CD8-positive, alpha-beta memory T cell (primary cell): ENCODE measurements at regions not wholly inside any gene's neighbourhood (a gene's known extent, or its start where the extent isn't known, plus 50 kb on each side); places are given as distances from the start of the nearest gene placed in this dataset.

Source experiments
- CTCF ChIA-PET: fragments of 350-600 bp; sonication (Branson Sonifier 250); formaldehyde crosslinking; loops from one replicate; lab custom pipeline; 2021; ENCODE audit warnings: antibody characterized with exemption; lab: Charles Lee
- POLR2A ChIA-PET: fragments of 350-600 bp; sonication (Branson Sonifier 250); formaldehyde crosslinking; loops from one replicate; lab custom pipeline; 2021; ENCODE audit warnings: antibody characterized with exemption; lab: Charles Lee
- DNase-seq, 5 donors: peaks; one replicate each; pipeline versions ENCODE4 v3.0.0 to v3.0.0-alpha.2; 2020 to 2022; ENCODE audit warnings: mixed read lengths in 1 of 5
- H3K27ac ChIP-seq: one replicate; pipeline ENCODE4 v1.7.0; 2013; ENCODE audit warnings: low read depth, mild to moderate bottlenecking, low read length, moderate library complexity
- H3K27me3 ChIP-seq: 2 replicates; pipeline ENCODE4 v1.7.0; 2013; ENCODE audit warnings: low read length, mild to moderate bottlenecking; ENCODE audit not compliant: insufficient read depth, poor library complexity, severe bottlenecking
- H3K36me3 ChIP-seq: 2 replicates; pipeline ENCODE4 v1.7.0; 2013; ENCODE audit warnings: mild to moderate bottlenecking, low read length, moderate library complexity; ENCODE audit not compliant: insufficient read depth
- H3K4me1 ChIP-seq: 2 replicates; pipeline ENCODE4 v1.7.0; 2013; ENCODE audit warnings: mild to moderate bottlenecking, low read length, moderate library complexity; ENCODE audit not compliant: insufficient read depth
- H3K4me3 ChIP-seq: 2 replicates; pipeline ENCODE4 v1.7.0; 2013; ENCODE audit warnings: mild to moderate bottlenecking, low read length
- H3K9me3 ChIP-seq: 2 replicates; pipeline ENCODE4 v1.7.0; 2013; ENCODE audit warnings: mild to moderate bottlenecking, low read length
- H3K27ac Mint-ChIP-seq, 8 donors: one replicate each; pipeline ENCODE4 v1.8.0; 2020 to 2021; ENCODE audit warnings: mixed read lengths in 8 of 8, mild to moderate bottlenecking in 6 of 8, inconsistent platforms in 3 of 8, moderate library complexity in 3 of 8
- H3K27me3 Mint-ChIP-seq, 2 donors: one replicate each; pipeline ENCODE4 v1.8.0; 2020 to 2021; ENCODE audit warnings: mixed read lengths in 2 of 2, mild to moderate bottlenecking in 1 of 2, moderate library complexity in 1 of 2
- H3K36me3 Mint-ChIP-seq, 3 donors: one replicate each; pipeline ENCODE4 v1.8.0; 2020 to 2021; ENCODE audit warnings: mixed read lengths in 3 of 3, inconsistent platforms in 1 of 3, mild to moderate bottlenecking in 1 of 3
- H3K4me1 Mint-ChIP-seq, 3 donors: one replicate each; pipeline ENCODE4 v1.8.0; 2020 to 2021; ENCODE audit warnings: mixed read lengths in 3 of 3, inconsistent platforms in 1 of 3, mild to moderate bottlenecking in 1 of 3
- H3K4me3 Mint-ChIP-seq, 7 donors: one replicate each; pipeline ENCODE4 v1.8.0; 2020 to 2021; ENCODE audit warnings: mixed read lengths in 7 of 7, mild to moderate bottlenecking in 6 of 7, moderate library complexity in 4 of 7, inconsistent platforms in 2 of 7
- H3K9me3 Mint-ChIP-seq, 5 donors: one replicate each; pipeline ENCODE4 v1.8.0; 2020 to 2022; ENCODE audit warnings: mixed read lengths in 5 of 5, mild to moderate bottlenecking in 3 of 5, moderate library complexity in 2 of 5, inconsistent platforms in 1 of 5

DNA sequence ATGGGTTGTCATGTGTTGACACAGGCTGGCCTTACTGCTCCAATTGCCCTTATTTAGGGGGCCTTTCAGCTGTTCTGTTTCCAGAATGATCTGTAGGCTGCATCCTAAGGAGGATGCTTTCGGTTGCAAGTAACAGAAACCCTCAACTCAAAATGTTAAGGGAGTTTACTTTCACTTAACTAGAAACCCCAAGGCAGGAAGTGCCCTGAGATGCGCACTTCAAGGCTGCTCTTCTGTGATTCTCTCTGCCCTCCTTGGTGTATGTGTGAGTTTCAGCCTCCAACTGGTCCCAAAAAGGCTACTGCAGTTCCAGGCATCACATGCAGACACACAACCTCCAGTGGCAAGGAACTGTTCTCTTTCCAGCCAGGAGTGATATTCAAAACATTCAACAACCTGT is 97.3 kb upstream of the ATP6AP2 start:
- H3K4me3 Mint-ChIP-seq: no peak overlapping the region
- peaks cover 0 to 5% of the 10 kb centered on the region in 2 donors for H3K27me3 Mint-ChIP-seq
- Histone ChIP-seq H3K36me3 (no peaks in the 10 kb centered on the region), H3K27me3 (no peaks in the 10 kb centered on the region), H3K9me3 (no peaks in the 10 kb centered on the region), H3K4me3 (no peak overlapping the region), H3K27ac (no peak overlapping the region), H3K4me1 (no peaks in the 10 kb centered on the region)
- DNase-seq: no peak
- H3K36me3 Mint-ChIP-seq: no peaks in the 10 kb centered on the region
- H3K27ac Mint-ChIP-seq: peak overlapping the region in 2 of 8 donors; percentile 26 to 62
- ChIA-PET CTCF (no interaction called here), POLR2A (no interaction called here)
- peaks cover 3 to 4% (median 4%) of the 10 kb centered on the region in 3 donors for H3K4me1 Mint-ChIP-seq
- H3K9me3 Mint-ChIP-seq: peaks cover 0 to 9% (median 0%) of the 10 kb centered on the region in 5 donors

- H3K27me3 ChIP-seq: no peaks in the 10 kb centered on the region
- no peak overlapping the region for H3K27ac ChIP-seq
- H3K4me3 Mint-ChIP-seq: no peak overlapping the region
- POLR2A ChIA-PET: no interaction called here
- no peaks in the 10 kb centered on the region for H3K36me3 Mint-ChIP-seq
- H3K9me3 ChIP-seq: no peaks in the 10 kb centered on the region
- H3K9me3 Mint-ChIP-seq: no peaks in the 10 kb centered on the region
- H3K4me1 ChIP-seq: no peaks in the 10 kb centered on the region
- no peak overlapping the region for H3K27ac Mint-ChIP-seq
- no peaks in the 10 kb centered on the region for H3K36me3 ChIP-seq
- peaks cover 8 to 22% (median 22%) of the 10 kb centered on the region in 3 donors for H3K4me1 Mint-ChIP-seq
- H3K27me3 Mint-ChIP-seq: peaks cover 0 to 7% of the 10 kb centered on the region in 2 donors
- CTCF ChIA-PET: no interaction called here
- no peak overlapping the region for H3K4me3 ChIP-seq
- DNase-seq: no peak
Observed at GRCh38 chrX:40479777-40480318, 100.9 kb upstream of the ATP6AP2 start.

DNA sequence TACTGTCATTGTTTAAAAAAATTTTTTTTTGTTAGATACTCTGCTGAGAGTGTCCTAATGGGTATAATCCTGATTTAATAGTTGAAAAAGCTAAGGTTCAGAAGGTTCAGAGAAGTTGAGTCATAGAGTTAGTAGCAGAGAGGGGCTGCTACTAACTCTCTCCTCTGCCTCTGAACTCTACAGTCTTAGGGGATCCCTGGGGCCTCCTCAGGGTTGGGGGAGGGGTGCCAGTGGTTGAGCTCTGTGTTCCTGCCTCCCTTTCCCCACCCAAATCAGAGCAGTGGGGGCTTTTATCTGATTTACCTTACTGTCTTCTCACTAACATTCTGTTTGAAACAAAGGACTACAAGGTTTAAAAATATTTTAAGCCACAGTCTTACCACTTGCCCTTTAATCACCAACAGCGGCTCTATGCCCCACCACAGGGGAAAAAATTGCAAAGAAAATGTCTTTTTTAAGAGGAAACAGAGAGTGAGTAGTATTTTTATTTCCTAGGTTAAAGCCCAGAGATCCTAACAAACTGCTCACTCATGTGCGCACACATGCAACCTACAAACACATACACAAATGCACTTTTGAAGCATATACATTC is 102.2 kb upstream of the ATP6AP2 start:
- Histone ChIP-seq H3K4me1 (peaks cover 3% of the 10 kb centered on the region), H3K9me3 (no peaks in the 10 kb centered on the region), H3K27ac (no peak overlapping the region), H3K27me3 (no peaks in the 10 kb centered on the region), H3K4me3 (no peak overlapping the region), H3K36me3 (no peaks in the 10 kb centered on the region)
- no peak overlapping the region for H3K27ac Mint-ChIP-seq
- peaks cover 10 to 23% (median 21%) of the 10 kb centered on the region in 3 donors for H3K4me1 Mint-ChIP-seq
- H3K27me3 Mint-ChIP-seq: peaks cover 0 to 11% of the 10 kb centered on the region in 2 donors
- no peaks in the 10 kb centered on the region for H3K36me3 Mint-ChIP-seq
- CTCF ChIA-PET: no interaction called here
- DNase-seq: no peak
- no peaks in the 10 kb centered on the region for H3K9me3 Mint-ChIP-seq
- no peak overlapping the region for H3K4me3 Mint-ChIP-seq
- POLR2A ChIA-PET: no interaction called here

DNA sequence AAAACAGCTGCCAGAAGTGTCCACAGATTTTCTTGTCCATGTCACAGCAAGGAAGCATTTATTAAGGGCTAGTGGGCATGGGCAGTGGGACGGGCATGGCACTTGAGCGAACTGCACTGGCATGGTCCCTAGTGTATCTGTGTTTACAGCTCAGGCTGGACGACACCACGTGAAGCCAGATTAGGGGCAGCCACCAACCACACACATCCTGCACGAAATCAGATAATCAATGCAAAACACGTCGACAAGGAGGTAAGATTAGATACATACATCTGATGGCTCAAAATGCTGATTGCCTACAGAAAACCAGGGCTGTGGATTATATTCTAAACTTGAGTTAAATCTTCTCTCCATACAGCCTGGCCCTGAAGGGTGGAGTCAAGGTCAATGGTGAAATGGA is 103.8 kb upstream of the ATP6AP2 start:
- H3K27me3 ChIP-seq: no peaks in the 10 kb centered on the region
- H3K36me3 ChIP-seq: no peaks in the 10 kb centered on the region
- Mint-ChIP-seq H3K36me3 (no peaks in the 10 kb centered on the region), H3K27me3 (peaks cover 4 to 11% of the 10 kb centered on the region in 2 donors), H3K4me1 (peaks cover 15 to 33% (median 28%) of the 10 kb centered on the region in 3 donors), H3K9me3 (no peaks in the 10 kb centered on the region), H3K4me3 (peak overlapping the region in 2 of 7 donors; percentile 55), H3K27ac (peak overlapping the region in 3 of 8 donors; percentile 2 to 31 (median 18))
- H3K9me3 ChIP-seq: no peaks in the 10 kb centered on the region
- no peak for DNase-seq
- no peak overlapping the region for H3K27ac ChIP-seq
- CTCF ChIA-PET: interaction anchor here (0.9 kb wide), 1 partner anchor 301 kb away, joined by 3 read pairs; no protein-coding TSS in a partner anchor
- peaks cover 5% of the 10 kb centered on the region for H3K4me1 ChIP-seq
- POLR2A ChIA-PET: no interaction called here
- no peak overlapping the region for H3K4me3 ChIP-seq

DNA sequence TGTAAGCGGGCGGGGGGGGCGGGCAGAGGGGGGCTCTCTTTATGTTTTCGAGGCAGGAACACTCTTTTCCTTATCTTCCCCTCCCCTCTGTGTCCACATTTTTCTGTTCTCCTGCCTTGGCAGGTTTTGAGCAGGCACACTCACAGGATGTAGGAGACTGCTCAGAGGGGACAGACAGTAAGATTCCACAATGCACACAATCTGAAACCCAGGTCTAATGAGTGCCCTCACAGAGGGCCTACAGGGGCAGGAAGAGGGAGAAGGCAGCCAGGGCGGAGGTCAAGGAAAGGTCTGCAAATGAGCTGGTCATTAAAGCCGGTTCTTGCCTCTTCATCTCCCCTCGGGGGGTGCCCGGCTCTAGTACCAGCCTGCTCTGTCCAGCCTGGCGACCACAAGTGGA is 106.1 kb upstream of the ATP6AP2 start:
- no peak overlapping the region for H3K4me3 ChIP-seq
- H3K4me1 ChIP-seq: peaks cover 5% of the 10 kb centered on the region
- H3K36me3 ChIP-seq: no peaks in the 10 kb centered on the region
- CTCF ChIA-PET: no interaction called here
- no peak for DNase-seq
- H3K9me3 Mint-ChIP-seq: no peaks in the 10 kb centered on the region
- H3K27ac ChIP-seq: no peak overlapping the region
- no peaks in the 10 kb centered on the region for H3K9me3 ChIP-seq
- peaks cover 15 to 36% (median 28%) of the 10 kb centered on the region in 3 donors for H3K4me1 Mint-ChIP-seq
- H3K4me3 Mint-ChIP-seq: peak overlapping the region in 1 of 7 donors; percentile 36
- POLR2A ChIA-PET: no interaction called here
- no peaks in the 10 kb centered on the region for H3K27me3 ChIP-seq
- H3K27me3 Mint-ChIP-seq: peaks cover 9% of the 10 kb centered on the region in 2 donors
- H3K27ac Mint-ChIP-seq: no peak overlapping the region
- H3K36me3 Mint-ChIP-seq: no peaks in the 10 kb centered on the region

GRCh38 chrX:40474205-40474626 is 106.6 kb upstream of the ATP6AP2 start:
- Mint-ChIP-seq H3K4me3 (no peak overlapping the region), H3K9me3 (no peaks in the 10 kb centered on the region), H3K27me3 (peaks cover 8 to 9% of the 10 kb centered on the region in 2 donors), H3K27ac (no peak overlapping the region), H3K4me1 (peaks cover 15 to 36% (median 28%) of the 10 kb centered on the region in 3 donors), H3K36me3 (no peaks in the 10 kb centered on the region)
- H3K36me3 ChIP-seq: no peaks in the 10 kb centered on the region
- H3K4me1 ChIP-seq: peaks cover 5% of the 10 kb centered on the region
- DNase-seq: no peak
- no peaks in the 10 kb centered on the region for H3K27me3 ChIP-seq
- CTCF ChIA-PET: no interaction called here
- no peak overlapping the region for H3K4me3 ChIP-seq
- POLR2A ChIA-PET: no interaction called here
- no peak overlapping the region for H3K27ac ChIP-seq
- H3K9me3 ChIP-seq: no peaks in the 10 kb centered on the region

DNA sequence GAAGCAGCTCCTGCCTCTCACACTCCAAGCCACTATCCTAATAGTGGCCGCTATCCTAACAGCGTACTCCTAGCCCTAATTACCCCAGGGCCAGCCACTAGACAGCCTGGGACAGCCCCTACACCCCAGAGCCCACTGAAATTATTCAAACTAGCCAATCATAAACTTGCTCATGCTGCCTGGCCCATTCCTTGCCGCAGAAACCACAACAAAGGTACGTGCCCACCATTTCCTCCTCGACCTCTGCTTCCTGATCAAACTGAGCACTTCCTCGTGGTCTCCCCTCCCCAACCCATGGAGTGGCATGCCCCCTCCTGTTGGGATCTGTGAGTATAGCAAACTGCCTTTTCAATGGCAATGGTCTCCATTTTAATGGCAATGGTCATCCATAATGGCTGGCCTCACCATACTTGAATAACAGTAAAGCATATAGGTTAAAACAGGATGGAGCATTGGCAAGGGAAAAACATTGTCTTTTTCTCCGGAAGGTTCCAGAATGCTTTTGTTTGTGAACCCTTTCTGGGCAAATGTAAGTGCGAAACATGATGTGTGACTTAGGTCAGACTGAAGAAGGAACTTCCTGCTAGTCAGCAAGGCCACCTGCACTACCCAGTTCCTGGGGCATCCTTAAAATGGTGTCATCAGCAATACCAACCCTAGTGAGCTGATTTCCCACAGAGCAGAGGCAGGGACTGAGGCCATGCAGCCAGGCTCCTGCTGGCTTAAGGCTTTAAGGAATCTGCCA is 107.1 kb upstream of the ATP6AP2 start:
- no peak for DNase-seq

More for the DNA sequence above, 107.1 kb upstream of the ATP6AP2 start:
- H3K27ac Mint-ChIP-seq: peak overlapping the region in 2 of 8 donors; percentile 5 to 22
- ChIA-PET POLR2A (no interaction called here), CTCF (no interaction called here)
- no peaks in the 10 kb centered on the region for H3K36me3 Mint-ChIP-seq
- H3K27me3 Mint-ChIP-seq: peaks cover 7 to 9% of the 10 kb centered on the region in 2 donors
- H3K9me3 ChIP-seq: no peaks in the 10 kb centered on the region
- H3K4me3 Mint-ChIP-seq: peak overlapping the region in 1 of 7 donors; percentile 72
- H3K9me3 Mint-ChIP-seq: no peaks in the 10 kb centered on the region
- no peaks in the 10 kb centered on the region for H3K27me3 ChIP-seq
- H3K27ac ChIP-seq: no peak overlapping the region
- H3K4me1 Mint-ChIP-seq: peaks cover 15 to 36% (median 30%) of the 10 kb centered on the region in 3 donors
- H3K4me1 ChIP-seq: peaks cover 5% of the 10 kb centered on the region
- no peak overlapping the region for H3K4me3 ChIP-seq
- no peaks in the 10 kb centered on the region for H3K36me3 ChIP-seq
